Astrocyte (in vitro differentiated cells and primary cell): ENCODE measurements at regions not wholly inside any gene's neighbourhood (a gene's known extent, or its start where the extent isn't known, plus 50 kb on each side); places are given as distances from the start of the nearest gene placed in this dataset.

Experiments used
- DNase-seq: peaks from one replicate; pipeline ENCODE4 v3.0.0-alpha.2; 2010; ENCODE audit warnings: low read depth
- FAIRE-seq: peaks from 2 replicates; lab custom pipeline; 2011; peaks lifted over from hg19 to GRCh38; lab: Jason Lieb, UNC
- H2AFZ ChIP-seq: 2 replicates; pipeline ENCODE4 v1.6.0; 2012; ENCODE audit warnings: low read depth, low read length, inconsistent platforms
- H3K27ac ChIP-seq: 2 replicates; pipeline ENCODE4 v1.5.1; 2011; ENCODE audit warnings: low read depth, low read length, inconsistent platforms
- H3K27me3 ChIP-seq: 2 replicates; pipeline ENCODE4 v1.6.0; 2011; ENCODE audit warnings: low read length, inconsistent platforms; ENCODE audit not compliant: insufficient read depth
- H3K36me3 ChIP-seq: 2 replicates; pipeline ENCODE4 v1.5.1; 2011; ENCODE audit warnings: low read length, inconsistent platforms; ENCODE audit not compliant: insufficient read depth
- H3K4me1 ChIP-seq: 2 replicates; pipeline ENCODE4 v1.5.1; 2011; ENCODE audit warnings: low read length, inconsistent platforms; ENCODE audit not compliant: insufficient read depth
- H3K4me2 ChIP-seq: 2 replicates; pipeline ENCODE4 v1.6.0; 2012; ENCODE audit warnings: low read length, inconsistent platforms
- H3K4me3 ChIP-seq: 2 replicates; pipeline ENCODE4 v1.5.1; 2011; ENCODE audit warnings: low read depth, mild to moderate bottlenecking, low read length, inconsistent platforms; ENCODE audit not compliant: insufficient read depth
- H3K79me2 ChIP-seq: 2 replicates; pipeline ENCODE4 v1.6.0; 2012; ENCODE audit warnings: mild to moderate bottlenecking, low read length, inconsistent platforms; ENCODE audit not compliant: insufficient read depth
- H3K9ac ChIP-seq: 2 replicates; pipeline ENCODE4 v1.6.0; 2012; ENCODE audit warnings: mild to moderate bottlenecking, low read length, inconsistent platforms
- H3K9me3 ChIP-seq: 2 replicates; pipeline ENCODE4 v1.5.1; 2012; ENCODE audit warnings: low read depth, mild to moderate bottlenecking, low read length, inconsistent platforms; ENCODE audit not compliant: insufficient read depth
- H4K20me1 ChIP-seq: 2 replicates; pipeline ENCODE4 v1.6.0; 2012; ENCODE audit warnings: low read length, inconsistent platforms; ENCODE audit not compliant: insufficient read depth
- H3K27ac Mint-ChIP-seq: one replicate; pipeline ENCODE4 v1.8.0; 2021; ENCODE audit warnings: mild to moderate bottlenecking, mixed read lengths; ENCODE audit not compliant: unreplicated experiment
- H3K27me3 Mint-ChIP-seq: one replicate; pipeline ENCODE4 v1.8.0; 2021; ENCODE audit warnings: low read depth, mixed read lengths; ENCODE audit not compliant: unreplicated experiment
- H3K36me3 Mint-ChIP-seq: one replicate; pipeline ENCODE4 v1.8.0; 2021; ENCODE audit warnings: low read depth, mixed read lengths; ENCODE audit not compliant: unreplicated experiment
- H3K4me1 Mint-ChIP-seq: one replicate; pipeline ENCODE4 v1.8.0; 2021; ENCODE audit warnings: low read depth, mixed read lengths; ENCODE audit not compliant: unreplicated experiment
- H3K4me3 Mint-ChIP-seq: one replicate; pipeline ENCODE4 v1.8.0; 2021; ENCODE audit warnings: mild to moderate bottlenecking, moderate library complexity, mixed read lengths; ENCODE audit not compliant: unreplicated experiment
- H3K9me3 Mint-ChIP-seq: one replicate; pipeline ENCODE4 v1.8.0; 2021; ENCODE audit warnings: mild to moderate bottlenecking, mixed read lengths; ENCODE audit not compliant: unreplicated experiment
- EZH2 ChIP-seq: IDR thresholded peaks from 2 replicates; pipeline ENCODE4 v1.6.1; 2012; ENCODE audit warnings: mild to moderate bottlenecking, low read length, inconsistent platforms; ENCODE audit not compliant: insufficient read depth
- TF ChIP-seq, protein P1 (sequence below): IDR thresholded peaks from 2 replicates; pipeline ENCODE4 v1.5.1; 2011; ENCODE audit warnings: low read depth, mild to moderate bottlenecking, inconsistent platforms, low read length, moderate library complexity; ENCODE audit not compliant: insufficient read depth

DNA sequence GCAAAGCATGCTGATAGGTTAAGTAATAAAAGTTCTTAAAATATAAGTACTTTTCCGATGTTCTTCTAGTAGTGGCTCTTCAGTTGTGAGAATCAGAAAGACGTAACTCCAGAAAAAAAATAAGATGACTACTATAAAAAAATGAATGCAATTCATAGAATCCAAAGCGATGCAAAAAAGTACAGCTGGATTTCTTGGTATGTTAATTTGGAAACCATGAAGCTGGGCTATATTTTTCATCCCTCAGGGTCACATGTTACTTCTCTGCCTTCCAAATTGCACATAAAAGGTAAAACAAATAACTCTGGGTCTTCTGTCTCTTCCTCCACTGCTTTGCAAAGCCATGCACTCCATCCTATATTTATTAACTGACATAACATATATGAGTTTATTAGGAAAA is 843.9 kb upstream of the DPPA4 start:
- Histone ChIP-seq H3K9ac (no peak overlapping the region), H3K27ac (no peak overlapping the region), H3K4me1 (no peaks in the 10 kb centered on the region), H3K4me3 (no peak overlapping the region), H2AFZ (no peak overlapping the region), H4K20me1 (no peaks in the 10 kb centered on the region), H3K4me2 (no peak overlapping the region), H3K79me2 (no peaks in the 10 kb centered on the region), H3K9me3 (no peaks in the 10 kb centered on the region), H3K36me3 (no peaks in the 10 kb centered on the region), H3K27me3 (no peaks in the 10 kb centered on the region)
- FAIRE-seq: no peak
- TF ChIP-seq, protein P1, sequence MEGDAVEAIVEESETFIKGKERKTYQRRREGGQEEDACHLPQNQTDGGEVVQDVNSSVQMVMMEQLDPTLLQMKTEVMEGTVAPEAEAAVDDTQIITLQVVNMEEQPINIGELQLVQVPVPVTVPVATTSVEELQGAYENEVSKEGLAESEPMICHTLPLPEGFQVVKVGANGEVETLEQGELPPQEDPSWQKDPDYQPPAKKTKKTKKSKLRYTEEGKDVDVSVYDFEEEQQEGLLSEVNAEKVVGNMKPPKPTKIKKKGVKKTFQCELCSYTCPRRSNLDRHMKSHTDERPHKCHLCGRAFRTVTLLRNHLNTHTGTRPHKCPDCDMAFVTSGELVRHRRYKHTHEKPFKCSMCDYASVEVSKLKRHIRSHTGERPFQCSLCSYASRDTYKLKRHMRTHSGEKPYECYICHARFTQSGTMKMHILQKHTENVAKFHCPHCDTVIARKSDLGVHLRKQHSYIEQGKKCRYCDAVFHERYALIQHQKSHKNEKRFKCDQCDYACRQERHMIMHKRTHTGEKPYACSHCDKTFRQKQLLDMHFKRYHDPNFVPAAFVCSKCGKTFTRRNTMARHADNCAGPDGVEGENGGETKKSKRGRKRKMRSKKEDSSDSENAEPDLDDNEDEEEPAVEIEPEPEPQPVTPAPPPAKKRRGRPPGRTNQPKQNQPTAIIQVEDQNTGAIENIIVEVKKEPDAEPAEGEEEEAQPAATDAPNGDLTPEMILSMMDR: no peak
- Mint-ChIP-seq H3K4me1 (peaks cover 5% of the 10 kb centered on the region), H3K4me3 (no peak overlapping the region), H3K27me3 (no peaks in the 10 kb centered on the region), H3K36me3 (no peaks in the 10 kb centered on the region), H3K9me3 (no peaks in the 10 kb centered on the region), H3K27ac (no peak overlapping the region)
- DNase-seq: no peak

DNA sequence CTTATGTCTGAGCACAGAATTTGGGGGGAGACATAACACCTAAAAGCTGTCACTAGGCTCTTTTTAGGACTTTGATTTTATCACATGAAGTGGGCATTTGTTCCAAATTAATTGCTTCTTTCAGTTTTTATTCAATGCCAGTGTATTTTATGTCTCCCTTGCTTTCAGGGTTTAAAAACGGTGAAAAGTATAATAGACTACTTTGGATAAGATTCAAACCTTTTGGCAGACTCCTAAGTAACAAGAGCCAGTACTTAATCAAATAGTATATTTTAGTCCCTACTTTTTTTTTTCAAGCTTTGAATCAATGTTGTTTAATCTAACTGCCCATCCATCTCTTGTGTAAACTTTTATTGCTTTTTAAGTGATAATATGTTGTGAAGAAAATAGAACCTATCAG is 847.2 kb upstream of the DPPA4 start:
- H3K36me3 Mint-ChIP-seq: no peaks in the 10 kb centered on the region
- H3K4me1 ChIP-seq: no peaks in the 10 kb centered on the region
- TF ChIP-seq EZH2: no peak
- TF ChIP-seq, protein P1: no peak
- FAIRE-seq (no peak), DNase-seq (no peak)
- H3K9ac ChIP-seq: no peak overlapping the region
- H4K20me1 ChIP-seq: no peaks in the 10 kb centered on the region
- H3K27me3 ChIP-seq: no peaks in the 10 kb centered on the region
- H3K9me3 Mint-ChIP-seq: peaks cover 5% of the 10 kb centered on the region
- H2AFZ ChIP-seq: no peak overlapping the region
- H3K4me1 Mint-ChIP-seq: no peaks in the 10 kb centered on the region
- no peak overlapping the region for H3K27ac ChIP-seq
- H3K27ac Mint-ChIP-seq: no peak overlapping the region
- no peaks in the 10 kb centered on the region for H3K36me3 ChIP-seq
- no peaks in the 10 kb centered on the region for H3K27me3 Mint-ChIP-seq
- H3K9me3 ChIP-seq: no peaks in the 10 kb centered on the region
- no peaks in the 10 kb centered on the region for H3K79me2 ChIP-seq
- H3K4me2 ChIP-seq: no peak overlapping the region
- H3K4me3 ChIP-seq: no peak overlapping the region
- H3K4me3 Mint-ChIP-seq: no peak overlapping the region

DNA sequence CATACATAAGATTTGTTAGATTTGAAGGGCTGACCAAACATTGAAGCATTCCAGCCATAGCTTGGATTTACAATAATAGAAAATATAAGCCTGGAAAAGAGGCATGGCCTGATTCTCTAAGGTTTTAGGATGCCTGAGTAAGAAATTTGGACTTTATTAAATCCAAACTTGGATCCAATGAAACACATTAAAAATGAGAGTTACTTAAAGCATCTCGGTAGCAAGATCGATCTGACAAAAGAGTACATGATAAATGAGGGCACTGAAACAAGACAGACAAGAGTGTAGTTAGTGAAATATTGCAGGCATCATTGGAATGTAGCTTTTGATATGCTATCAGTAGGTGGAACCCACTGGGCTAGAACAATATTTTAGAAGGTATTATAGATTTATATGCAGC is 855.7 kb upstream of the DPPA4 start:
- H3K4me1 Mint-ChIP-seq: peaks cover 2% of the 10 kb centered on the region
- no peak overlapping the region for H3K4me2 ChIP-seq
- H3K9me3 Mint-ChIP-seq: no peaks in the 10 kb centered on the region
- no peaks in the 10 kb centered on the region for H3K36me3 ChIP-seq
- no peaks in the 10 kb centered on the region for H3K79me2 ChIP-seq
- no peak overlapping the region for H3K9ac ChIP-seq
- H3K4me1 ChIP-seq: no peaks in the 10 kb centered on the region
- TF ChIP-seq EZH2: no peak
- TF ChIP-seq, protein P1: no peak
- H3K27ac ChIP-seq: no peak overlapping the region
- no peak overlapping the region for H3K4me3 Mint-ChIP-seq
- no peaks in the 10 kb centered on the region for H3K27me3 ChIP-seq
- H3K36me3 Mint-ChIP-seq: no peaks in the 10 kb centered on the region
- FAIRE-seq: no peak
- no peaks in the 10 kb centered on the region for H3K27me3 Mint-ChIP-seq
- H2AFZ ChIP-seq: no peak overlapping the region
- no peaks in the 10 kb centered on the region for H4K20me1 ChIP-seq
- no peak overlapping the region for H3K27ac Mint-ChIP-seq
- H3K4me3 ChIP-seq: no peak overlapping the region
- DNase-seq: peak; percentile 6
- no peaks in the 10 kb centered on the region for H3K9me3 ChIP-seq
